Neural cell (in vitro differentiated cells): ENCODE measurements at regions not wholly inside any gene's neighbourhood (a gene's known extent, or its start where the extent isn't known, plus 50 kb on each side); places are given as distances from the start of the nearest gene placed in this dataset.

Experiments used
- H2AFZ ChIP-seq: fragments of 200-600, 300-800 bp; sonication (generic), shearing (Covaris generic); 2 replicates; pipeline ENCODE4 v1.6.0; 2014; ENCODE audit warnings: low read depth, mild to moderate bottlenecking, antibody characterized with exemption, low read length, moderate library complexity
- H3F3A ChIP-seq: fragments of 200-600 bp; shearing (Covaris generic); 2 replicates; pipeline ENCODE4 v1.6.1; 2016; ENCODE audit warnings: mild to moderate bottlenecking, moderate library complexity, mixed read lengths, antibody characterized with exemption, low read length; ENCODE audit not compliant: insufficient read depth, poor library complexity, severe bottlenecking
- H3K27ac ChIP-seq: fragments of 200-600, 300-800 bp; sonication (generic), shearing (Covaris generic); 2 replicates; pipeline ENCODE4 v1.5.1; 2014; ENCODE audit warnings: mild to moderate bottlenecking, low read length, moderate library complexity
- H3K27me3 ChIP-seq: fragments of 300-800, 200-600 bp; sonication (generic), shearing (Covaris generic); 2 replicates; pipeline ENCODE4 v1.6.0; 2014; ENCODE audit warnings: mild to moderate bottlenecking, low read depth, low read length, moderate library complexity; ENCODE audit not compliant: insufficient read depth
- H3K36me3 ChIP-seq: fragments of 300-800, 200-600 bp; sonication (generic), shearing (Covaris generic); 2 replicates; pipeline ENCODE4 v1.5.1; 2014; ENCODE audit warnings: mild to moderate bottlenecking, antibody characterized with exemption, low read length, moderate library complexity; ENCODE audit not compliant: insufficient read depth
- H3K4me2 ChIP-seq: fragments of 300-800, 200-600 bp; sonication (generic), shearing (Covaris generic); 2 replicates; pipeline ENCODE4 v1.6.0; 2014; ENCODE audit warnings: mild to moderate bottlenecking, low read length
- H3K4me3 ChIP-seq: fragments of 300-800, 200-600 bp; sonication (generic), shearing (Covaris generic); 2 replicates; pipeline ENCODE4 v1.5.1; 2014; ENCODE audit warnings: mild to moderate bottlenecking, low read length, moderate library complexity
- H3K79me2 ChIP-seq: fragments of 200-600 bp; shearing (Covaris generic); replicated peaks from 2 replicates; pipeline ENCODE4 v1.6.0; 2014; ENCODE audit warnings: mild to moderate bottlenecking, low read length, moderate library complexity; ENCODE audit not compliant: insufficient read depth
- H3K9ac ChIP-seq: fragments of 300-800, 200-600 bp; sonication (generic), shearing (Covaris generic); 2 replicates; pipeline ENCODE4 v1.6.1; 2016; ENCODE audit warnings: mild to moderate bottlenecking, low read length, mixed read lengths
- H3K9me2 ChIP-seq: fragments of 200-600 bp; shearing (Covaris generic); 2 replicates; pipeline ENCODE4 v1.6.1; 2016; ENCODE audit warnings: mild to moderate bottlenecking, low read length, mixed read lengths; ENCODE audit not compliant: insufficient read depth
- H3K9me3 ChIP-seq: fragments of 200-600, 300-800 bp; sonication (generic), shearing (Covaris generic); 2 replicates; pipeline ENCODE4 v1.6.1; 2016; ENCODE audit warnings: mild to moderate bottlenecking, mixed run types, low read length, moderate library complexity, mixed read lengths
- H4K20me1 ChIP-seq: fragments of 200-600 bp; shearing (Covaris generic); 2 replicates; pipeline ENCODE4 v1.6.1; 2016; ENCODE audit warnings: mild to moderate bottlenecking, mixed run types; ENCODE audit not compliant: insufficient read depth
- CTCF ChIP-seq: fragments of 450-650 bp; IDR thresholded peaks from 2 replicates; pipeline ENCODE4 v1.5.1; 2014; ENCODE audit warnings: antibody characterized with exemption, mild to moderate bottlenecking, moderate library complexity; ENCODE audit not compliant: poor library complexity, severe bottlenecking
- EP300 ChIP-seq: fragments of 450-650 bp; conservative IDR thresholded peaks from 2 replicates; pipeline ENCODE4 v1.6.1; 2014; ENCODE audit warnings: antibody characterized with exemption, mild to moderate bottlenecking, moderate library complexity; ENCODE audit not compliant: poor library complexity, severe bottlenecking
- EZH2 ChIP-seq: fragments of 200-600, 300-800 bp; shearing (Covaris generic), sonication (generic); IDR thresholded peaks from 2 replicates; pipeline ENCODE4 v1.6.1; 2014; ENCODE audit warnings: antibody characterized with exemption, low read length, borderline replicate concordance, mild to moderate bottlenecking; ENCODE audit not compliant: insufficient read depth, poor library complexity, severe bottlenecking
- MXI1 ChIP-seq: fragments of 450-650 bp; conservative IDR thresholded peaks from 2 replicates; pipeline ENCODE4 v1.6.1; 2014; ENCODE audit warnings: antibody characterized with exemption, mild to moderate bottlenecking; ENCODE audit not compliant: poor library complexity, severe bottlenecking
- POLR2AphosphoS5 ChIP-seq: IDR thresholded peaks from 2 replicates; pipeline ENCODE4 v1.6.1; 2012
- RAD21 ChIP-seq: fragments of 450-650 bp; conservative IDR thresholded peaks from 2 replicates; pipeline ENCODE4 v1.6.1; 2014; ENCODE audit warnings: antibody characterized with exemption, mild to moderate bottlenecking, moderate library complexity
- REST ChIP-seq: IDR thresholded peaks from 2 replicates; pipeline ENCODE4 v1.6.1; 2012; ENCODE audit warnings: borderline replicate concordance
- SMC3 ChIP-seq: fragments of 450-650 bp; conservative IDR thresholded peaks from 2 replicates; pipeline ENCODE4 v1.6.1; 2014; ENCODE audit warnings: antibody characterized with exemption, mild to moderate bottlenecking, moderate library complexity; ENCODE audit not compliant: poor library complexity
- TAF1 ChIP-seq: IDR thresholded peaks from 2 replicates; pipeline ENCODE4 v1.6.1; 2012; ENCODE audit warnings: low read depth

- no peak overlapping the region for H3K4me2 ChIP-seq
- H3K9me3 ChIP-seq: no peaks in the 10 kb centered on the region
- H3K27ac ChIP-seq: no peak overlapping the region
- H3K9ac ChIP-seq: no peak overlapping the region
- TF ChIP-seq REST (no peak), RAD21 (no peak), SMC3 (no peak), TAF1 (no peak), CTCF (no peak), EZH2 (no peak), POLR2AphosphoS5 (no peak), EP300 (no peak), MXI1 (no peak)
- H3K9me2 ChIP-seq: no peaks in the 10 kb centered on the region
- no peaks in the 10 kb centered on the region for H4K20me1 ChIP-seq
- H3K79me2 ChIP-seq: no peaks in the 10 kb centered on the region
- no peaks in the 10 kb centered on the region for H3K27me3 ChIP-seq
- H3K4me3 ChIP-seq: no peak overlapping the region
- H2AFZ ChIP-seq: no peak overlapping the region
- H3F3A ChIP-seq: no peaks in the 10 kb centered on the region
- no peaks in the 10 kb centered on the region for H3K36me3 ChIP-seq
Measured at GRCh38 chr2:128605421-128605820, 286.8 kb upstream of the HS6ST1 start.

- Histone ChIP-seq H3K36me3 (no peaks in the 10 kb centered on the region), H2AFZ (no peak overlapping the region), H3K27me3 (no peaks in the 10 kb centered on the region), H3K9ac (no peak overlapping the region), H3K4me3 (no peak overlapping the region), H3K9me3 (no peaks in the 10 kb centered on the region), H3K79me2 (no peaks in the 10 kb centered on the region), H3K4me2 (no peak overlapping the region), H3K9me2 (no peaks in the 10 kb centered on the region), H3K27ac (no peak overlapping the region), H3F3A (no peaks in the 10 kb centered on the region), H4K20me1 (no peaks in the 10 kb centered on the region)
- no peak for TF ChIP-seq POLR2AphosphoS5
- TF ChIP-seq TAF1: no peak
Measured at GRCh38 chr2:128605931-128606330, 287.3 kb upstream of the HS6ST1 start.

- no peaks in the 10 kb centered on the region for H3K9me2 ChIP-seq
- TF ChIP-seq MXI1 (no peak), RAD21 (no peak), EP300 (no peak), EZH2 (no peak), POLR2AphosphoS5 (no peak), REST (no peak)
Measured at GRCh38 chr2:128606837-128607236, 288.2 kb upstream of the HS6ST1 start.

More at GRCh38 chr2:128606837-128607236, 288.2 kb upstream of the HS6ST1 start:
- Histone ChIP-seq H3K4me2 (no peak overlapping the region), H3K4me3 (no peak overlapping the region), H3F3A (no peaks in the 10 kb centered on the region), H3K9me3 (no peaks in the 10 kb centered on the region), H4K20me1 (no peaks in the 10 kb centered on the region), H3K79me2 (no peaks in the 10 kb centered on the region), H3K27me3 (no peaks in the 10 kb centered on the region), H3K36me3 (no peaks in the 10 kb centered on the region), H2AFZ (no peak overlapping the region), H3K27ac (no peak overlapping the region), H3K9ac (no peak overlapping the region)
